Stimulated activated CD4-positive, alpha-beta T cell treated with anti-CD3 and anti-CD28 coated beads, Interleukin-1b, Interleukin-23, amount 100 ng/mL, for 24 hours (primary cell): ENCODE measurements at regions not wholly inside any gene's neighbourhood (a gene's known extent, or its start where the extent isn't known, plus 50 kb on each side); places are given as distances from the start of the nearest gene placed in this dataset.

Source experiments
- DNase-seq, 4 experiments: peaks; one replicate each; pipeline ENCODE4 v3.0.0-alpha.2; 2020; ENCODE audit warnings: low read depth in 4 of 4, low spot score in 1 of 4

GRCh38 chr4:56209767-56210166, 177.5 kb downstream of the AASDH start:
- DNase-seq, result no peak

GRCh38 chr4:56208103-56208502, 179.2 kb downstream of the AASDH start:
- DNase-seq, result no peak

GRCh38 chr4:56206258-56206657, 181.0 kb downstream of the AASDH start:
- no peak for DNase-seq

DNA sequence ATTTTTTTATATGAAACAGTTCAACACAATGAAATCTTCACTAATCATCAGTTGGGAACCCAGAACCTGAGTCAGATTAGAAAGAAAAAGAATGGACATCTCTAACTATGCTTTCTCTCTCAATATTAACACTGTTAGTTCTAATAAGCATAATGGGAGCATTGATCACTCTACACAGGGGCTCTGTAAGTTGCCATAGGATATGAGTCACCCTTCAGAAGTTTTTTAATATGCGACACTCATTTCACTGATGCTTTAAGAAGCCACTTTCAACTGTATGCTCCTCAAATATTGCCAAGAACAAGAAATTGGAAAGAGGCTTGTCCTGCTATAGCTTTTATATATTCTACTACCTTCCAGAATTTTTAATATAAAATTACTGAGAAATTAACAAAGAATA, 187.0 kb downstream of the AASDH start:
- no peak for DNase-seq

DNA sequence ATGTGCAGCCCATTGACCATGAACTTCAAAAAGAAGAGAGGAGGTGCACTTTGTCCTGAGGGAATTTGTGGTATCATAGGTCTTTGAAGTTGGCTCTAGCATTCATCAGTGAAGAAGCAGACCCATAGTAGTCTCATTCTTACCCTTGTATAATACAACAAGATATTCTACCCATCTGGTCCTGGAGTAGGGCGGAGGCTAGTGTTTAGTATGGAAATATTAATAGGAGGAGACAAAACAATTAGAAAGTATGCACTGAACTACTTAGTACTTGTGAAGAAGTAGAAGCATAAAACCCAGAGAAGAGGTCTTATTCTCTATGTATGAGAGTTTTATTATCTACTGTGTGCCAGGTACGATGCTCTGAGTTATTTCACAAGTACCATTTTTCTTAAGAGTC, 189.0 kb downstream of the AASDH start:
- DNase-seq, result no peak

DNA sequence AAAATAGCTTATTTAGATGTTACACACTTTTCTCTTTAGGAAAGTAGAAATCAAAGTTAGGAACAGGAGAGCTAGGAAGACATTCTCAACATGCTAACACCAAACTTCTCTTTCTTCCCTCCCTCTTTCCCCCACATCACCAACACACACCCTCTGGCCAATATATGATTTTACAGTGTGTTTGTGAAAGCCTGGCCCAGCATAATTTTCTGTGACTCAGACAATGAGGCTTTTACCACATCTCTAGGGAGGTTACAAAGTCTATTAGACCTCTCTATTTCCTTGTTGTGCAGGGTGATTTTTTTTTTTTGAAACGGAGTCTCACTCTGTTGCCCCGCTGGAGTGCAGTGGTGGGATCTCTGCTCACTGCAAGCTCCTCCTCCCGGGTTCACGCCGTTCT, 189.9 kb downstream of the AASDH start:
- no peak for DNase-seq

- DNase-seq, result no peak
These were observed 192.3 kb downstream of the AASDH start for GRCh38 chr4:56195025-56195424.

- no peak for DNase-seq
These were observed 195.8 kb downstream of the AASDH start for GRCh38 chr4:56191534-56191933.

- no peak for DNase-seq
These were observed 199.6 kb downstream of the AASDH start for GRCh38 chr4:56187688-56188087.

DNA sequence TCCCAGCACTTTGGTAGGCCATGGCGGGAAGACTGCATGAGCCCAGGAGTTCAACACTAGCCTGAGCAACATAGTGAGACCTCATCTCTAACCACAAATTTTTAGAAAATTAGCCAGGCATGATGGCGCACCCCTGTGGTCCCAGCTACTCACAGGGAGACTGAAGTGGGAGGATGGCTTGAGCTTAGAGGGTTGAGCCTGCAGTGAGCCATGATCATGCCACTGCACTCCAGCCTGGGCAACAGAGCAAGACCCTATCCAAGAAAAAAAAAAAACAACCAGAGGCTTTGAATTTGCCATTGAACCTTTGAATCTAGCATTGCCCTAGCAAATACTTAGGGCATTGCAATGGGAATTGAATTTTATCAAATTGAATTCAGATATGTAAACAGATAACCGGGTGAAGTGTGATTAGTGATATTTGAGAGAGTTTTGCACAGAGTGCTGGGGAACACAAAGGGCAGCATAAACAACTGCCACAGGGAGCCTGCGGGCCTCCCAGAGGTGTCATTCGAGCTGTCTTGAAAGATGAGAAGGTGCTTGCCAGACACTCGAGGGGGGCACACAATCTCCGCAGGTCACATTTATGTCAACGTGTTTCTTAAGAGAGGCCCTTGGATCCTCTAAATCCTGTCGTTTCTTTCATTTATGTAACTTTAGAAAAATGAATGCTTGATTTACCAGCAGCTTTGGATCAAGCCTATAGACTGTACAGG, 200.3 kb downstream of the AASDH start:
- no peak for DNase-seq

DNA sequence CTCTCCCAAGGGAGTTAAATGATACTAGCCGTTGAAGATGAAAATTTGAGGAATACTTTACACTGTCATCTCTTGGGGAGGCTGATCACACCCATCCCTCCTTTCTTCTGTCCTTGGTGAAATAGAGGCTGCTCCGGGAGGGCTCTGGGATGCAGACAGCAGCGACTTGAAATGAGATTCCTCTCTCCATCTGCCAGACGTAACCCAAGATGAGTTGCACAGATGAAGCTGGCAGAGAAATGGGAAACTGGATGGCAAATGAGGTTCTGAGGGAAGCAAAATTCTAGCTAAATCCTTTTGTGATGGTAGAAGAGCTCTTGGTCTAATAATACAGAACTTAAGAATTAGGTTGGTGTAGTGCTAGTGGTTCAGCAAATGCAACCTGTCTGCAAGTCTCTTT, 201.4 kb downstream of the AASDH start:
- no peak for DNase-seq

DNA sequence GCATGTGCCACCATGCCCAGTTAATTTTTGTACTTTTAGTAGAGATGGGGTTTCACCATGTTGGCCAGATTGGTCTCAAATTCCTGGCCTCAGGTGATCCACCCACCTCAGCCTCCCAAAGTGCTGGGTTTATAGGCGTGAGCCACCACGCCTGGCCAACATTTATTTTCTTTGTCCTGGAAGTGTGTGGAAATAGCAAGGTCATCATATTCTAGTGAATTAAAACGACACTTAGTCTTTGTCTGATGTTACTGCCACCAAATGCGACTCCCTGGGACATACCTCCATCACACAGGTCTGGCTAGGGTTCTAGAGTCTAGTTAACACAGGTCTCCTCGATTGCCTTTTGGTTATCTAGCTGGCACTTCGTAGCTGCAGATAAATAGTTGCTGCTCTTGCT, 203.1 kb downstream of the AASDH start:
- DNase-seq, result no peak

- no peak for DNase-seq
These were observed 203.8 kb downstream of the AASDH start for GRCh38 chr4:56183344-56183959.

DNA sequence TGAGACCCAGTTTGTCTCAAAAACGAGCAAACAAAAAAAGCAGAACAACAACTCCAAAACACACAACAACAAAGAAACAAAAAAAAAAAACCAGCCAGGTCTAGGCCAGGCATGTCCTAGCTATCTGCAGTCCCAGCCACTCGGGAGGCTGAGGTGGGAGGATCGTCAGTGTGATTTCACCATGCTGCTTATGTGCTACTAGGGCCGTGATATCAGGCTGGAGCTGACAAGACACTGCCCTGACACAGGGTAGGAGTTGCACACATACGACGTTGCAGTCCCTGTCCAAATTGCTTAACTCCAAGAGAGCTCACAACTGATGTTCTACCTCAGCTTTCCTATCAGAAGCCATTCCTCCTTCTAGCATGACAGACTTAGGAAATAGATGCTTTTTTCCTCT, 204.9 kb downstream of the AASDH start:
- DNase-seq, result no peak

DNA sequence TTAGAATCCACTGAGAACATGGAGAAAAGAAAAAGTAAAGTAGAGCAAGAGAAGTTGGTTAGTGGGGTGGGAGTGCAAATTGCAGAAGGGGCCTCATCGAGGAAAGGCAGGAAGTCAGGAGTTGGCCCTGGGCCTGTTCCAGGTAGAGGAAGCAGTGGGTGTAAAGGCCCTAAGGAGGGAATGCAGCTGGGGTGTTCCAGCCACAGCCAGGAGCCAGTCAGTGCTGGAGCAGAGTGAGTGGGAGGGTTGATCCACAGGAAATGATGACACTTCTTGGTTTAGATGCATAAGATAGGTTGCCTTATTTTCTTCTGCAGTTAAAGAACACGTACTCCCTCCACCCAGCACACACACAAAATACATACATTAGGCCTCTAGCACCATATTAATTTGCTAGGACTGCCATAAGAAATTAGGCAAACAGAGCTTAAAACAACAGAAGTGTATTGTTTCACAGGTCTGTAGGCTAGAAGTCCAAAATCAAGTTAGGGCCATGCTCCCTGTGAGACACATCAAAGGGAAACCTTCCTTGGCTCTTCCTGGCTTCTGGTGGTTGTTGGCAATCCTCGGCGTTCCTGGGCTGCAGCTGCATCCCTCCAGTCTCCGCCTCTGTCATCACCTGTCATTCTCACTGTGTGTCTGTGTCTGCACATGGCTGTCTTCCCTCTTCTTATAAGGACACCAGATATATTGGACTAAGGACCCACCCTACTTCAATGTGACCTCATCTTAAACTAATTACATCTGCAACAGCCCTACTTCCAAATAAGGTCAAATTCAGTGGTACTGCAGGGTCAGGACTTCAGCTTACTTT, 205.9 kb downstream of the AASDH start:
- no peak for DNase-seq

GRCh38 chr4:56169061-56169460, 218.2 kb downstream of the AASDH start:
- no peak for DNase-seq

DNA sequence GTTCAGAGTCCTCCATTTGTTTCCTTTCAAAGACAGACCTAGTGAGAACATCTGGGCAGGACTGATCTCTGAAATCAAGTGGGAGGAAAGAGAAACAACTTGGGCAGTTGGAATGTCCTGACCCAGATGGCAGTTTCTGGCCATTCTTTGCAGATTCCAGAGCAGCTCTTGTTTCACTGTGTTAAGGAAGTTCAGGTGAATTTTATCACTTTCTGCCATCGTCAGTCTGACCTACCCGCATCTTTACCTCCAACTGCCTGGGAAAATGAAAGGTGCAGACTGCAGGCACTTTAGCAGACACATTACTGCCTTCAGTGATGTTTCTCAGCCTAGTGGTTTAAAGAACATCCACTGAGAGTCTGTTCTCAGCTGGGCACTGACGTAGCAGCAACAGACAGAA, 216.2 kb downstream of the CEP135 start:
- DNase-seq, result no peak

DNA sequence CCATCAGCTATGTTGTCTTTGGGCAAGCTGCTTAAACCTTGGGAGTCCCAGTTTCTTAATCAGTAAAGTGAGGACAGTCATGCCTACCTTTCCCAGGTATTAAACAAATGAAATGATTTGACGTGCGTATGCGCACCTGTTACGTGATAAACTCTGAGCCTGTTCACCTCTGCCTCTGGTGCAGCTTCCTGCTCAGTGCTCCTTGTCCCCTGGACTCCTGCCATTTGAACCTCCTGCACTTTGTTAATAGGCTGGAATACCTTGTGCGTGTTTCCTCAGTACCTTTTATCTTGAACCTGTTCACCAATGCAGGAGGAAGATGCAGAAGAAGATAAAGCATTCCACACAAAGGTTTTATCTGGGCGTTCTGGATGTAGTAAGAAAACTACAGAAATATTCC, 211.9 kb downstream of the CEP135 start:
- no peak for DNase-seq

- DNase-seq, result peak in 1 of 4 experiments; percentile 2
These were observed 209.7 kb downstream of the CEP135 start for GRCh38 chr4:56158483-56158882.

- DNase-seq, result no peak
These were observed 207.4 kb downstream of the CEP135 start for GRCh38 chr4:56156141-56156540.

DNA sequence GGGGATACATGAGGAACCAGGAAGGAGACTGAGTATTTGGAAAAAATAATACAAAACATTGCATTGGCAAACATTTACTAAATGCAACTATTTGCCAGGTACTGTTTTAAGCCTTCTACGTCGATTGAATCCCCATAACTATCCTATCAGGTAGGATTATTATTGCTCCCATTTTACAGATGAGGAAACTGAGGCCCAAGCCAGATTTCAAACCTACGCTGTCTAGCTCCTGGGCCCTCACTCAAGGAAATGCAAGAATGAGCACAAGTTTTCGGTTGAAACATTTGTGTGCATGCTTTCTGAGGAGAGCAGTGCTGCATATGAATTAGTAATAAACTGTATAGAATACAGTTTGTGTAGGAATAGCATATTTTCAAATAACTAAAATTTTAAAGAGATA, 206.7 kb downstream of the CEP135 start:
- DNase-seq, result no peak

GRCh38 chr4:56149591-56149990, 200.8 kb downstream of the CEP135 start:
- DNase-seq, result no peak
